Esophagus muscularis mucosa (tissue), 4 donors: ENCODE measurements at regions not wholly inside any gene's neighbourhood (a gene's known extent, or its start where the extent isn't known, plus 50 kb on each side); places are given as distances from the start of the nearest gene placed in this dataset.

Source experiments
- DNase-seq: peaks from one replicate; pipeline ENCODE4 v3.0.0-alpha.2; 2017; ENCODE audit errors: extremely low spot score
- H3K27ac ChIP-seq, 4 donors: fragments of 200-600 bp; sonication (generic); replicated peaks in 1 of 4; 1 replicate in 3 of 4; 2 replicates in 1 of 4; pipeline ENCODE4 v1.5.1; 2016 to 2019; ENCODE audit warnings: mild to moderate bottlenecking in 1 of 4
- H3K27me3 ChIP-seq, 4 donors: fragments of 200-600 bp; sonication (generic); one replicate each; pipeline versions ENCODE4 v1.5.1 to v1.6.0; 2016 to 2019
- H3K36me3 ChIP-seq, 4 donors: fragments of 200-600 bp; sonication (generic); one replicate each; pipeline ENCODE4 v1.5.1; 2016 to 2019
- H3K4me1 ChIP-seq, 4 donors: fragments of 200-600 bp; sonication (generic); one replicate each; pipeline ENCODE4 v1.5.1; 2016 to 2019
- H3K4me3 ChIP-seq, 4 donors: fragments of 200-600 bp; sonication (generic); 1 replicate in 2 of 4; 2 replicates in 2 of 4; pipeline ENCODE4 v1.5.1; 2016 to 2019; ENCODE audit warnings: mild to moderate bottlenecking in 4 of 4, moderate library complexity in 1 of 4
- H3K9me3 ChIP-seq, 4 donors: fragments of 200-600 bp; sonication (generic); 1 replicate in 3 of 4; 2 replicates in 1 of 4; pipeline ENCODE4 v1.5.1; 2016 to 2019
- CTCF ChIP-seq, 3 experiments: fragments of 200-600 bp in 2 of 3; fragments of 450-650 bp in 1 of 3; sonication (generic) in 2 of 3; IDR thresholded peaks; one replicate each; pipeline ENCODE4 v1.5.1; 2017 to 2019; ENCODE audit warnings: antibody characterized with exemption in 3 of 3, mild to moderate bottlenecking in 2 of 3, moderate library complexity in 1 of 3
- EP300 ChIP-seq: sonication (generic); formaldehyde crosslinking; IDR thresholded peaks from one replicate; pipeline ENCODE4 v1.6.1; 2017; ENCODE audit warnings: antibody characterized with exemption
- POLR2A ChIP-seq: fragments of 450-650 bp; IDR thresholded peaks from one replicate; pipeline ENCODE4 v1.6.1; 2017; ENCODE audit warnings: antibody characterized with exemption, moderate library complexity, mild to moderate bottlenecking, low read depth
- POLR2AphosphoS5 ChIP-seq, 2 donors: sonication (generic); formaldehyde crosslinking; IDR thresholded peaks; one replicate each; pipeline ENCODE4 v1.6.1; 2017; ENCODE audit warnings: antibody characterized with exemption in 2 of 2
- WGBS: methylation state at CpG from one replicate; pipeline ENCODE4 v1.1.5; 2018; 5-methylcytosine and 5-hydroxymethylcytosine counted together
- intact Hi-C: fragments of 100-400 bp; cut with DNase I; formaldehyde crosslinking; loops from one replicate; pipeline ENCODE4 v1.15.1; 2023

- TF ChIP-seq POLR2A (no peak), EP300 (no peak), CTCF (IDR thresholded peaks at IDR 0.05) (peak; percentile 75 to 88 (median 79)), POLR2AphosphoS5 (IDR thresholded peaks at IDR 0.05) (no peak)
- WGBS, result 0% methylated on average over 1 of the region's 1 CpG
- Histone ChIP-seq H3K4me1 (no peaks in the 10 kb centered on the region), H3K27ac (no peak overlapping the region), H3K9me3 (no peaks in the 10 kb centered on the region), H3K4me3 (no peak overlapping the region), H3K27me3 (no peaks in the 10 kb centered on the region), H3K36me3 (no peaks in the 10 kb centered on the region)
- intact Hi-C loops, result loop anchor here (5.0 kb wide), 1 partner anchor 207 kb away; no protein-coding TSS in a partner anchor
- no peak for DNase-seq
These were observed 111.2 kb upstream of the MMS22L start for GRCh38 chr6:97394160-97394748.

GRCh38 chr6:97396880-97397279, 113.9 kb upstream of the MMS22L start:
- Histone ChIP-seq H3K4me3 (no peak overlapping the region), H3K9me3 (no peaks in the 10 kb centered on the region), H3K27ac (no peak overlapping the region), H3K36me3 (no peaks in the 10 kb centered on the region), H3K27me3 (no peaks in the 10 kb centered on the region), H3K4me1 (no peaks in the 10 kb centered on the region)
- intact Hi-C loops, result no loop called here
- DNase-seq, result no peak
- no peak for TF ChIP-seq POLR2AphosphoS5 (IDR thresholded peaks at IDR 0.05)
- TF ChIP-seq CTCF (IDR thresholded peaks at IDR 0.05), result no peak
- no peak for TF ChIP-seq EP300
- no peak for TF ChIP-seq POLR2A
- 77% methylated on average over 4 of the region's 4 CpGs for WGBS

DNA sequence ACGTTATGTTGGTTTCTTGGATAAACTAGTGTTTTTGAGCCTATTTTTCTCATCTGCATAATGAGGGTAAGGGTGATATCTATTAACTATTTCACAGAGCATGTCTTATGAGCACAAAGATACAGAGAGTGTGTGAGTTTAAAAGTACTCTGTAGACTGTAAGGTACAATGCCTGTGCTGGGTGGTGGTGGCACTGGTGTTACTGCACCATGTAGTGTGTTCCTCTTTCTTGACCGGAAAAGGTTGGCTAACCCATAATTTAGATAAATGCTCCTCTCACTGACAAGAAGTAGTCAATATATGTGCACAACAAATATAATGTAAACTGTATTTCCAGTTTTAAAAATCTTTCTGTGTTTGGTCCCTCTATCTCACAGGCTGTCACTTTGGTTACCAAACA, 116.2 kb upstream of the MMS22L start:
- WGBS, result 89% methylated on average over 2 of the region's 2 CpGs
- Histone ChIP-seq H3K36me3 (no peaks in the 10 kb centered on the region), H3K27ac (no peak overlapping the region), H3K27me3 (no peaks in the 10 kb centered on the region), H3K9me3 (no peaks in the 10 kb centered on the region), H3K4me3 (no peak overlapping the region), H3K4me1 (no peaks in the 10 kb centered on the region)
- intact Hi-C loops, result no loop called here
- DNase-seq, result no peak
- no peak for TF ChIP-seq EP300
- TF ChIP-seq POLR2AphosphoS5 (IDR thresholded peaks at IDR 0.05), result no peak
- no peak for TF ChIP-seq CTCF (IDR thresholded peaks at IDR 0.05)
- TF ChIP-seq POLR2A, result no peak

GRCh38 chr6:97401533-97401932, 118.5 kb upstream of the MMS22L start:
- H3K9me3 ChIP-seq, result no peaks in the 10 kb centered on the region
- DNase-seq, result no peak
- TF ChIP-seq CTCF (IDR thresholded peaks at IDR 0.05) (no peak), POLR2AphosphoS5 (IDR thresholded peaks at IDR 0.05) (no peak), EP300 (no peak), POLR2A (no peak)
- no peaks in the 10 kb centered on the region for H3K27me3 ChIP-seq
- intact Hi-C loops, result no loop called here
- no peaks in the 10 kb centered on the region for H3K36me3 ChIP-seq
- H3K27ac ChIP-seq, result no peak overlapping the region
- H3K4me1 ChIP-seq, result no peaks in the 10 kb centered on the region
- WGBS, result 30% methylated on average over 2 of the region's 2 CpGs
- no peak overlapping the region for H3K4me3 ChIP-seq

DNA sequence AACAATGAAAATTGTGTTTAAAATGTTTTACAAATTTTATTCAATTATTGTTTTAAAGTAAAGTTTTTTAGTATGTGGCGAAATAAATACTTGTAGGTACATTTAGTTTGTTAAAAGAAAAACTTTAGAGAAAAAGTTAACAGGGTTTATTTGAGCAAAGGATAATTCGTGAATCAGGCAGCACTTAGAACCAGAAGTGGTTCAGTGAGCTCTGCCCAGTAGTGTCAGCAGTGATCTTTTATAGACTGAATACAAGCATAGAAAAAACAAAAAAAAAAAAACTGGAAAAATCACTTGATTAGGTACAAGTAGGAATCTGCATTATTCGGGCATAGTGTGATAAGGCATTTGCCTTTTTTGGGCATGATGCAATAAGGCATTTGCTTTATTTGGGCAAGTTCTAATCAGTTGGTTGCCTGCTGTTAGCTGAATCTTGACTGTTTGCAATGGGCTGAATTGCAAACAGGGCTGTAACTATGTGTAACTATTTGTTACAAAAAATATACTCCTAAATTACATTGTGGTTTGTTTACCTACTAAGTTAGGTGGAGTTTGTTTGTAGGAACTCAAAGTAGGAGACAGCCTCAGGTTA, 122.9 kb upstream of the MMS22L start:
- H3K36me3 ChIP-seq, result no peaks in the 10 kb centered on the region
- H3K27me3 ChIP-seq, result no peaks in the 10 kb centered on the region
- no peak overlapping the region for H3K27ac ChIP-seq
- DNase-seq, result no peak
- H3K4me1 ChIP-seq, result no peaks in the 10 kb centered on the region
- 82% methylated on average over 3 of the region's 3 CpGs for WGBS
- H3K4me3 ChIP-seq, result no peak overlapping the region
- no peaks in the 10 kb centered on the region for H3K9me3 ChIP-seq
- intact Hi-C loops, result no loop called here
- TF ChIP-seq POLR2AphosphoS5 (IDR thresholded peaks at IDR 0.05) (no peak), EP300 (no peak), CTCF (IDR thresholded peaks at IDR 0.05) (no peak), POLR2A (no peak)
